ENCODE measurements at regions not wholly inside any gene's neighbourhood (a gene's known extent, or its start where the extent isn't known, plus 50 kb on each side); places are given as distances from the start of the nearest gene placed in this dataset.
A peak's percentile ranks its signal among the peaks of the same experiment; 100 is the strongest.

DNA sequence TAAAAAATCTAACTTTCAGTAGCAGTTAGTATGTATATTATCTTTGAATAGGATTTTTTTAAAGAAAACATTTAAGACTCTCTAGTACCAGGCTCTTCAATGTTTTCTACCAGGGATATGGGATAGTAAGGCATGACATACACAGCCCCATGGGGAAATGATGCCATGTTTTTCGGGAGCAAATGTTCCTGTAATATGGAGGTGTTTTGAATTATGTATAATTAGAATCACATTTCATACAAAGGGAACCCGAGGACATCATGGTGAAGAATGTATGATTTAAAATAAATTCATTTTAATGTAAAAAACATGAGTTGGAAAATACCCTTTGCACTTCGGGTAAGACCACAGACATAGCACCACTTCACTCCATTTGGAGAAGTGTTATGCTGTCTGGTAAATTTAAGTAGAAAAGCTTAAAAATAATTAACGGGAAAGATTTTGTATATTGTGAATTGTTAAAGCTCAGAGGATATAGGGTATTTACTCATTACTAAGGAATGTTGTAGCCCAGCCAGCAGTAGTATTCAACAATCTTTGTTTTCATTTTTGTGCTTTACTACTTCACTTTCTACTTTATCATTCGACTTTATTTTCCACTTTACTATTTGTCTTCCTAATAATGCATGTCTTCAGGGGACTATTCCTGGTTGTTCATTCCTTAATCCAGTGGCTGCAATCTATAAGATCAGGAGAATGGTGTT is 2050.7 kb downstream of the ARAP2 start:
- no peak for DNase-seq
- intact Hi-C loops (cut with DNase I): no loop called here

DNA sequence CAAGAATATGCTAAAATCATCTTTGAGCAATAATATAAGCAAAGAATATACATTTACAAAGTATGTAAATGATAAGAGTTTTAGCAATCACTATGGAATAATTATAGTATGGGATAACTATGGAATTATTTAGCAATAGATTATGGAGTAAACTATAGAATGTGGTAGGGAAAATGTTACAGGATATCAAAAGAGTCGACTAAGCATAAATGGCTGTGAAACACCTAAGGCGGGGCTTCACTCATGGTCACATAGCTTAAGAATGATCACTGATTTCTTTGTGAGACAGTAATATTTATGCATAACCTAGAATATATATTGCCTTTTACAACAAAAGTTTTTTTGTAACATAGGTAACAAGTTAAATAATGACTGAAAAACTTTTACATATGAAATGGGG is 2049.7 kb downstream of the ARAP2 start:
- no peak for DNase-seq
- intact Hi-C loops (cut with DNase I): no loop called here

DNA sequence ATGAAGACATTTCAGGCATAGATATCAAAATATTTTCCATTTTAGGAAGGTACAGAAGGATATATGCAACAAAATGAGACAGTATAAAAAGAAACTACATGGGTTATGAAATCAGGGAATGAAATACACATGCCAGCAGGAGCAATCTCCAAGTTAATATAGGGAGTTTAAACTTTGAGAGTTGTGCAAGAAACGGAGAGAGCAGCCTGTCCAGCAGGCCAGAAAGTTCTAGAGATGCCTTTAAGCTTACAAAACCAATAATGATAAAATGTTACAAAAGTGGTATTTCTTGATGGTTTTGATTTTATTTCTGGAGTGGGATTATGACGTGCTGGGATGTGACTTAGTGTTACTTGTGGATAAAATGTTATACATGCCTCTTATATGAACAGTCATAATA is 2047.9 kb downstream of the ARAP2 start:
- no peak for DNase-seq
- intact Hi-C loops (cut with DNase I): no loop called here

DNA sequence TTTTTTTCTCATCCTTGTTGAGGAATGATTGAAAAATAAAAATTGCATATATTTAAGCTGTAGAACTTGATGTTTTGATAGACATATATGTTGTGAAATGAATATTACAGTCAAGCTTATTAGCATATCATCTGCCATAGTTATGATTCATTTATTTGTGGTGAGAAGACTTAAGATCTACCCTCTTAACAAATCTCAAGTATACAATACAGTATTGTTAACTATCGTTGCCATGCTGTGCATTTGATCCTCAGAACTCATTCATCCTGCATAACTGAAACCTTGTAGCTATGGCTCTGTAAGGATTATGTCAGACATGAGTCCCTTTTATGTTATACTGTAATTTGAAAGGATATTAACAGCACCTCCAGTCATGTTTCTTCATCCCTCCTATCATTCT is 2045.3 kb downstream of the ARAP2 start:
- intact Hi-C loops (cut with DNase I): no loop called here
- no peak for DNase-seq

DNA sequence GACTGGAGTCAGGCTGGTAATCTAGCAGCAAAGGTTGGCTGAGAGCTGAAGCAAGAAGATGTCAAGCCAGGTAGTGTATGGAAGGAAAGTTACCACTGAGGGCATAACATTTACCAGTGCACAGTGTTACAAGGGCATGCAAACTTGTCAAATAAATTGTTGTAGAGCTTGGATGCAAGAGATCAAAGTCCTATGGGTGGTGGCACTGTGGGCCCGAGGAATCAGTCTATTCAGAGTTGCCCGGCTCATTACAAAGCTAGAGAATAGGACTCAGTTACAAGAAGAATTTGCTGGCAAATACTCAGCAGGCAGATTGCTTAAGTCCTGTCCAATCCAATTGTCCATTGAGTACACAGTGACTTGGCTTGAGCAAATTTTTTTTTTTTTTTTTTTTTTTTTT is 2043.8 kb downstream of the ARAP2 start:
- intact Hi-C loops (cut with DNase I): no loop called here
- no peak for DNase-seq

DNA sequence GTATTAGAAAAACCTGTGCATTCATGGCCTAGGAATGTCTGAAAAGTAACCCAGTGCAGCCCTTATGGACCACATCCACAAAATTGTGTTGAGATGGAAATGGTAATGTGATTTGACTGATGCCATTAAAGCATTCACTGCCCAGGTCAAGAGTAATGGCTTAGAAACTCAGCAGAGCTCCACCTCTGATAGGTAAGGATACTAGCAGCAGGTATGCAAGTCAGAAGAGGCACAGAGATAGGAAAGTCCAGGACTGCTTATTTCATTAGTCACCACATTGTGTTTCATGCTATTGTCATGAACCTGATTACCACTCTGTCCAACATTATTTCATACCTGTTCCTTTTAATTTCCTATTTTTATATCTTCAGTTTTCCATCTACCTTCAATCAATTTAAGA is 2042.2 kb downstream of the ARAP2 start:
- DNase-seq: no peak
- intact Hi-C loops (cut with DNase I): no loop called here

DNA sequence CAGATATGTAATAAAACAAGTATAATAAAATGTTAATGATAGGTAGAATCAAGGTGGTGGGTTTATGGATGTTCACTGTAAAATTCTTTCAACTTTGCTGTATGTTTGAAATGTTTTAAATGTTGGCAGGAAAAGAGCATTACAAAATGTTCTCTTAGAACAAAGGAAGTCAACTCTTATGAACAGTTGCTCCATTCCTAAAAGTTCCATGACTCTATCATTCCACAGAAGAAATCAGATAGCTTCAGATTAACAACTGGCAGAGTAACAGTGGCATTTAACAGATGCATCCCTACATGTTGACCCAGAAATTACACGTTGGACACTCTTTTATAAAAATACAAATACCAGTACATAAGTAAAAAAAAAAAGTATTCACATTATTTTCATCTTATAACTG is 2023.7 kb downstream of the ARAP2 start:
- intact Hi-C loops (cut with DNase I): no loop called here
- no peak for DNase-seq

DNA sequence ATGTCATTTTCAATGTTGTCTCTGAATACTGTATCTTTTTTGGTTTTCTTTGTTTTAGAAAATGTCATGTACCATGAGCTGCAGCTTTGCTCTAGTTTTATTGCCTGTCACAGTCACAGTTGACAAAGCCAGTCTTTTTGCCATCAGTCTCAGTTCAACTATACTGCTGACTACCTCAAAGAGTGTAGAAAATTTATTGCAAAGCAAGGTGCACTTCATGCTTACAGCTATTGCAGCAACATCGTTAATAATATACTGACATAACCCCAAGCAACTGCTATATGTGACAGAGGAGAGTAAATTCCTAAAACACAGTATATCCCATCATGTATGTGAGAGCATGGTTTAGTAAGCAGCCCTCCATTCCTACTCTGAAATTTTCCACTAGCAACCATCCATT is 2022.3 kb downstream of the ARAP2 start:
- intact Hi-C loops (cut with DNase I): no loop called here
- DNase-seq: no peak

DNA sequence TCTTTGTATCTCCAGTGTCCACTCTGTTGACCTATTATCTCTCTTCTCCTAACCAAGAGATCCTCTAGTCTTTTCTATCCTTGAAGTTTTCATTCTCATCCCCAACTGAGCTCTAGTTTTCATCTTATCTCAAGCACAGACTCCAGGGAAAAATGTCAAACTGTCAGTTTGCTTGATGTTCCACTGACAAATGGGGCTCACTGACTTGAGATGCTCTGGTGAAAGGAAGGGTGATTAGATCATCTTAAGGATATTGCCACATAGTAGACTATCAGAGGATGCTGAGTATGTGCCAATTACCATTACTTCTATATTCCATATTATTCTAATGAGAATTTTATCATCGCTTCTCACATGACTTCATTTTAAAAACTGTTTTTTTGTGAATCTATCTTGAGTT is 2008.2 kb downstream of the ARAP2 start:
- DNase-seq: no peak
- intact Hi-C loops (cut with DNase I): no loop called here

DNA sequence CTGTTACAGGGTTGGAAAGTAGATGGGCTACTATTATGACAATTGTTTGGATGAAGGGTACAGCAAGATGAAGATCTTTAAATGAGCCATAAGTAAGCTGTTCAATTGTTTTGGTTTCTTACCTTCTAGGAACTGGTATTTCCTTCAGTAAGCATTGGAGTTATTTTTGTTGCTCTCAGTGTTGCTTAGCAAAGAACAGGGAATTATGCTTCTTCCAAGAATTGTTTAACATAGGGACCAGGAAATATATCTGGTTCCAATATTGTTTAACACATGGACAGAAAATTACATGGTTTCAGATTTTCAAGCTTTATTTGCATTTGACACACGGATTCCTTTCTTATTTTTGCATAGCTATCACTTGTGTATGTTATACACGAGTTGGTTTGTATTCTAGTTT is 1999.0 kb downstream of the ARAP2 start:
- DNase-seq: no peak
- intact Hi-C loops (cut with DNase I): no loop called here

DNA sequence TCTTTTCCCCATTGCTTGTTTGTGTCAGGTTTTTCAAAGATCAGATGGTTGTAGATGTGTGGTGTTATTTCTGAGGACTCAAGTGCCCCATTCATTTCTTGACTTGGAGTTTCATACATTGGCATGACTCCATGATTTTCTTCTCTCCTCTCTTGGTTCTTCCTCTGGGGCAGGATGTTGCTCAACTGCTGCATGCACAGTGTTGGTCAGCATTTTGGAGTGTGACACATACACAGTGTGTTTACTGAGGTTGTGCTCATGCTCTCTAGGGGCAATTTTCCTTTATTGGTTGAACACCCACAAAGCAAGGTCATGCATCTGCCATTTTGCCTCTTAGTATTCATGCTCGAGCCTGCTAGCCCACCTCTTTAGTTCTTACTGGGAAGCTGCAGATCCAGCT is 1993.8 kb downstream of the ARAP2 start:
- intact Hi-C loops (cut with DNase I): no loop called here

DNA sequence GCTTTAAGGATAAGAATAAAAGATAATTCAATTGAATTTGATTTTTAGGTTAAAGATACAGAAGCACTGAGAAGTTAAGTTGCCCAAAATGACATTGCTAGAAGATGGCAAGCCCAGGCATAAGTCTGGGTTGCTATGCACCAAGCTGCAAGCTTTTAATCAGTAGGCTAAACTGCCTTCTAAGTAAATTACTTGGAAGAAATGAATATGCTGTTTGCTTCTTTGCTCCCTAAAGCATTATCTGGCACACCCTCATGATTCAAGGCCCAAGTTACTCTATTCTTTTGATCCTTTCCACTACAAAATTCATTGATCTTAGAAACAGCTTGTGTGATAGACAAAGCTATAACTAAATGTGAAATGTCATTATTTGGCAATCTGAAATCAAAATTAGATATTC is 1991.1 kb downstream of the ARAP2 start:
- intact Hi-C loops (cut with DNase I): no loop called here
- DNase-seq: no peak

More for the DNA sequence above, 1993.8 kb downstream of the ARAP2 start:
- DNase-seq: no peak

DNA sequence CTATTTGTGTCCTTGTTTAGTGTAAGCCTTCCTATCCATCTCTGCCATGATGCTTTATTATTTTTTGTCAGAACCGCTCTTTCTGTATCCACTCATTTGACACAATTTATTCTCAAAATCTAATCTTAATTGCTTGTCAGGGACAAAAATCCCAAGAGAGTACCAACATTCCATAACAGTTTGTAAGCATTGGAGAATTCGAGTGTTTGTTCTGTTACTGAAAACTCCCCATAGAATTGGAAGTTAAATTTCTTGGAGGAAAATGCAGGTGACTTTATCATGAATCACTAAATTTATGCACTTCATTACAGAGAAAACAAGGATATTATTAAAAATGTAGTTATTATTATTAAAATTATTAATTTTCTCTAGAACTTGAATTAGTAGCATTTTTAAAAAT is 1986.1 kb downstream of the ARAP2 start:
- DNase-seq: no peak

DNA sequence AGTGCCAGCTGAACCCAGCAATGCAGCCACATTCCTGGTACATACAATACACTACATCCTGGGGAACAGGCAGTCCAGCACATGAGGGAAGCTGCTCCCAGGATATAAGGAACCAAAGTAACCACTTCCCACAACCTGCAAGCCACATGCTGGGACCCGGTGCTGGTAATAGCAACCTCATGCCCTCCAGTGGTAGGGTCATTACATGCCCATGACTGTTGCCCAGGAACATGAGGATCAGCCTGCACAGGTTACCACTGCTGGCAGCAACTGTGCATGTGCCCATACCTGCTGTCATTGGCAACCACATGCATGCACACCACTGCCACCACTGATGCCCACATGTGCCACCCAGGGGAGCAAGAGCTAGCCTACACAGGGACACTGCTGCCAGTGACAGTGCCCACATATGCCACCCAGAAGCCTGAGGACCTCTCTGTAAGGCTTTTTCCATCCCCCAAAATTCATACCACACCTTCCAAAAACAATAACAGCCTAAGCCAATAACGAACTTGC is 1982.5 kb downstream of the ARAP2 start:
- intact Hi-C loops (cut with DNase I): no loop called here
- peak in 1 of 10 donors; percentile 53 for DNase-seq

More for the DNA sequence above, 1986.1 kb downstream of the ARAP2 start:
- intact Hi-C loops (cut with DNase I): no loop called here

DNA sequence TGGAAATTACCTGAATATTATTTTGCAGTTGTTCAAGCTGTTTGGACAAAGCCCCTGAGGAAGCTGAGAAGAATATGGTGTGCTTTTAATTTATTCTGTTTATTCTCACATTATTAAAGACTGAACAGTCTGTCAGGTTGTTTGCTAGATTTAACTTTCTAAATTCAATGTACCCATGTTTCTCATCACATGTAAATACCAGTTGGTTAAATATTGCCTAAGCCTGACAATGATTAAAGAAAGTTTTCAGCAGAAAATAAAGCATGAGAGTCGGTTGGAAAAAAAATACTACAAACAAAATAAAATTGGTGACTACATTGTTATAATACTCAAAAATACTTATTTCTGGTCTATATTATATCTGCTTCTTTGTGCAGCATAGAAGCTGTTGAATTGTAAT is 1974.7 kb downstream of the ARAP2 start:
- intact Hi-C loops (cut with DNase I): no loop called here
- no peak for DNase-seq

DNA sequence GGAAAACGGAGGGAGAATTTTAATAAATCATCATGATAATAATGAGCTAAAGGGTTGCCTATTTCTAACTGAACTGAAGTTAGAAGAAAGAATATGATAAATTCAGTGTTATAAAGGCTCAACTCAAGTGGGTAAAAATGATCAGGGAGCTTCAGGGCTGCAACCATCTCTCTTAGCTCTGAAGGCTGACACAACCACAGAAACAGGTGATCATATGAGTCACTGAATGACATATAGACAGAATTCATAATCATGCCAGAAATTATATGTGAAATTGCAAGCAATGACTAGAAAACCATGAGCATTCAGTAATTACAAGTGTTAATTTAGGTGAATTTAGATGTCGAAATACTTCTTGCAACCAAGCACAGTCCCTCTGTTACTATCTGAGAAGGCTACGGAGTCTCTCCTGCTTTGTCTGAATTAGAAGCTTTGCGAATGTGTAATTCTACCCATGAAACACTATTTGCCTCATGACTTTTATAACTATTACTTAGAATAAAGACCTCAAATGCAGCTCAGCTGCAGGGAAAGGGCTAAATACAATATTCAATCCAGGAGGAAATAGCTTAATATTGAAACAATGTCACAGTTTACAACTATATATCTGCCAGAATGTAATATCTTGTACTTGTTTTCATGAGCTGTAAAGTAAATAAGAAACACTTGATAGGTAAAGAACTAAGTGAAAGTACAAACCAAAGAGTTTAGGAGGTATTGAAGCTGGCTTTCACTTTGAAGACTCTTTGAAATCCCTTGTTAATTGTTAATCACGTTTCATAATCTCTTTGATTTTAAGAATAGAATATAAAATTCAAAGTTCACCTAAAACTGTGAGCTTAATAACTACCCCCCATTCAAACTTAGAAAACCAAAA is 1972.6 kb downstream of the ARAP2 start:
- intact Hi-C loops (cut with DNase I): no loop called here
- no peak for DNase-seq

DNA sequence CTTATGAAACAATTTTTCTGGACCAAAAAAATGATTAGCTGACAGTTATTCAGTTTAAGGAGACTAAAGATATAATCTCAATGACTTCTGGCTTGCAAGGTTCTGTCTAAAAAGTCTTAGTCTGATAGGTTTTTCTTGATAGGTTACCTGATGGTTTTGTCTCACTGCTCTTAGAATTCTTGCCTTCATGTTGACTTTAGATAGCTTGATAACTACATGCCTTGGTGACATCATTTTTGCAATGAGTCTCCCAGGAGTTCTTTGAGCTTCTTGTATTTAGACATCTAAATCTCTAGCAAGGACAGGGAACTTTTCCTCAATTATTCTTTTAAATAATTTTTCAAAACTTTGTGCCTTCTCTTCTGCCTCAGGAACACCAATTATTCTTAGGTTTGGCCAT is 1965.3 kb downstream of the ARAP2 start:
- intact Hi-C loops (cut with DNase I): no loop called here
- no peak for DNase-seq

DNA sequence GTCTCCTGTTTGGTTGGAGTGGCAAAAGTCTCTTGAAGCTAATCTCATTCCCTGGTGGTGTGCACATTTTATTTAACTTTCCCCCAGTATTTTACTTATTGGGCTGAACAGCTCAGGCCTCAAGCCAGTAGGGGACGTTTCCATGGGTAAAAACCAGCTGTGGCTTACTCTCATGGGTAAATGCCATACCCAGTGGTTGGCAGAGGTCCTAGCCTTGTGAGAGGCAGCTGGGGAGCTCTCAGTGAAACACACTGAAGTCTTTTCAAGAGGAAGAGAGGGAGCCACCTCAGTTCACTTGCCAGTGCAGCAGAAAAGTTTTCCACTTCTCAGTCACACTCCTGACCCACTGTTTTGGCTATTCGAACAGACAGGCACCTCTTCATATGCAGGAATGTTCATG is 1964.2 kb downstream of the ARAP2 start:
- intact Hi-C loops (cut with DNase I): no loop called here
- DNase-seq: no peak

DNA sequence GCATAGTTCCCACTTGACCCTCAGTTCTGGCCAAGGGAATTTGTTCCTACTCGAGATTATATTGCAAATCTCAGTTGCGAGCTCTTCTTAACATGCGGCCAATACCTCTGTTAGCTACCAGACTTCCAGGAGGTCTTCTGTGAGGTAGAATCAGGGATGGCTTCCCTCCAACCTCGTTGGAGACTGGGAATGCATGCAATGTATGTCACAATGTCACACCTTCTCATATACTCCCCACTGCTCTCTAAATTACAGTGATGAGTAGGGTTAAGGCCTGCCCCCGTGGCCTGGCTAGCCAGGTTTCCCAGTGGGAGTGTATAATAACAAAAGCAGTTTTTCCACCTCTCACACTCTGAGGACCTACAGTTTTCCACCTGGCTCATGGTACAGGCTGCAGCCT is 1962.5 kb downstream of the ARAP2 start:
- no peak for DNase-seq
- intact Hi-C loops (cut with DNase I): no loop called here

DNA sequence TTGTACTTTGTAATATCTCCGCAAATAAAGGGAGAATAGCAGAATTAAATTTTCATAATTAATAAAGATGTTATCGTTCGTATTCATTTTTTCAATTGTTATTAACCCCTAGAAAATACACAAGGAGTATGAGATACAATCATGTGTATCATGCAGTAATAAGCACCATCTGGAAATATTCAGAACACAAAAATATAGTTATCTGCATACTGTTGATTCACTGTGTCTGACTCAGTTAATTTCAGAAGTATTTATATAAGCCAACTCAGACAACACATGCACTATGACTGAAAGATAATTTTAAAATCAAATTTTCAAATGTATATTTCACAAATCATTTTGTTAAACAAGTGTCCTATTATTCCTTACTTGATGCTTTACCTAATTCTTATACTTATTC is 1954.8 kb downstream of the ARAP2 start:
- intact Hi-C loops (cut with DNase I): no loop called here
- DNase-seq: no peak

DNA sequence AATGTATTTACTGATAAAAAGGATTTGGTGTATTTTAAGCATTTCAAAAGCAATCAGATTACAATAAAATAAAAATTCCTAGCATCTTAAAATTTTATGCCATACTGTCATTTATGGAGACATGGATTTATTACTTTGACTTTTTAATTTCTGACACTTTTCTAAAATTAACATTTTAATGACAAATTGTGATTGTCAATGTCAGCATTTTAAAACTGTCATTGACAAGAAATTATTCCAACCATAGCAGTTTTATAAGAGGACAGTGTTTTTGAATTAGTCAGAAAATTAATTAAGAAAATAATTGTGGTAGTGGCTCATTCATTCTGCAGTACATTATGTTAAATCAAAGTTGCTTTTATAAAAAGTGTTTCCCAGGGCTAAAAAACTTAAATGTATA is 1954.4 kb downstream of the ARAP2 start:
- intact Hi-C loops (cut with DNase I): no loop called here
- DNase-seq: no peak

DNA sequence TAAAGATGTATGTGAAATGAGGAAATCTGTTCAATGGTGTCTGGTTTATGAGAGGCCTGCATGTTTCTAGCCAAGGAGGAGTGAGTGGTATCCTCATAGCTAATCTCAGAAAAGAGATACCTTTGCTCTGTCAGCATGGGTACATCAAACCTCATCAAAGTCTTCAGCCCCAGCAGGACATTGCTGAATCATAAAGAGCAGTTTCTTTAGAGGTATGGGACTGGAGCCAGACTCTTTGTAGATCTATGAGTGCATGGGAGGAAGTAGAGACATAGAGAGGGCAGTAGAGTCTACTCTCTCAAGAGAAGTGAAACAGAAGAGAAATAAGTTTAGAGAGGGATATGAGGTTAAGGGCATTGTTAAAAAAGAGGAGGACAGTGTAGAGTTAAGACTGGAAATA is 1950.9 kb downstream of the ARAP2 start:
- intact Hi-C loops (cut with DNase I): no loop called here
- no peak for DNase-seq
